ENCODE measurements at regions not wholly inside any gene's neighbourhood (a gene's known extent, or its start where the extent isn't known, plus 50 kb on each side); places are given as distances from the start of the nearest gene placed in this dataset.
"Not testable (repeated sequence)": the region's sequence is repeated elsewhere in the genome, so short reads cannot be mapped to it uniquely, and the experiment has no call there.

DNA sequence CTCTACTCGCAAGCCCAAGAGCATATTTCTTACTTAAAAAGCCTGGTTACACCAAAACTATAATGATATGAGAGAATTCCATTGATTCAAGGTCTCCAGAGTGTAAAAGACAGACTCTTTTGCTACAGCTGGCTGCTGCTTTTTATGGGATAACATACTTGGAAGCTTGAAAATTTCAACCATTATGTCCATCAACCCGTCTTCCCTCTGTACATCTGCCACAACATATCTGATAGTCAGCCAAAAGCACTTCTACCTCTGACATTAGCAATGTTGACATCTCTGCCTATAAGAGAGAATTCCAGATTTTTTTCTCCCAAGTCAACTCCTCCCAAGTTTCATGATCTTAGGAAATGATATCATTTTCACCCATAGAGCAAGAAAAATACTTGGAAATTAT lies 54.4 kb upstream of the IQCM start:
- no peak for DNase-seq (ENCODE audit: low read depth in 2 of 2)

GRCh38 chr4:149881744-149882143 lies 66.1 kb upstream of the IQCM start:
- no peak for DNase-seq (ENCODE audit: low read depth in 2 of 2)

- DNase-seq (ENCODE audit: low read depth in 2 of 2), result no peak
These were observed 66.6 kb upstream of the IQCM start for GRCh38 chr4:149882251-149882650.

DNA sequence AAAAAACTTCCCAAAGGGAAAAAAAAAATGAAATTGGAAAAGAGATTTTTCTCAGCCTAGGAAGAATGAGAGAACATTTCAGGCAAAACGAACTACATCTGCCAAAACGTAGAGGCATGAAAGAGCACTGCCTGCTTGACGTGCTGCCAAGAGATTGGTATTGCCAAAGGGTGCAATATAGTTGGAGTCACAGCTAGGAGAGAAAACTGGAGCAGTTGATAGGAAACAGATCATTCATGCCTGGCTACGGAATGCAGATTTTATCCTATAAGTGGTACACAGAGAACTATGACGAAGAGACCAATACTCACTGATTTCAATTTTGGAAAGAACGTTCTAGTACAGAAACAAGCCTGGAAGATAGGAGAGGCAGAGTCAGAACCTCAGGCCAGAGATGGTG lies 68.4 kb upstream of the IQCM start:
- no peak for DNase-seq (ENCODE audit: low read depth in 2 of 2)

DNA sequence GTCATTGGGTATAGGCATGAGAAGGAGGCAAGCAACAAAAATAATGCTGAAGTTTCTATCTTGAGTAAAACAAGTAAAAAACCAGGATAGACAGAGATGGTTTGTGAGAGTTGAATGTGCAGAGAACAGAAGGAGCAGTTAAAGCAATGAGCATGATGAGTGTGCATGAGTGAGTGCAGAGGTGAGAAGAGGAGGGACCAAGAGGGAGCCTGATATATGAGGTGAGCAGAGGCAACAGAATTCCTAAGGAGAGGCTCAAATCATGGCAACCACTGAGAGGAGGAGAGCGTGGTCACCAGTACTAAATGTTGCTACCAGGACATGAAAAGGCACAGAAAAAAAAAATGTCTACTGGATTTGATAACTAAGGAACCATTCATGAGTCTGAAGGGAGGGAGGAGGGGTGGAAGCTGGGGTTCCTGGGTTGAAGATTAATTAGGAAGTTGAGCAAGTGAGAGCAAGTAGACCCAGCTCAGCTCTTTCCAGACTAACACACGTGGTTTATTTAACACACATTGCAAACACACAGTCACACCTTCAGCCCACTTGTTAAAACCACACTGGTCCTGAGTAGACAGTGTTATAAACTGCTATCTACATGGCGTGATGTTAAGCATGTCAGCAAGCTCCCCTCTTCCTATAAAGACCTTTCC lies 69.0 kb upstream of the IQCM start:
- no peak for DNase-seq (ENCODE audit: low read depth in 2 of 2)

GRCh38 chr4:149885896-149886295 lies 70.3 kb upstream of the IQCM start:
- no peak for DNase-seq (ENCODE audit: low read depth in 2 of 2)

- no peak for DNase-seq (ENCODE audit: low read depth in 2 of 2)
These were observed 71.3 kb upstream of the IQCM start for GRCh38 chr4:149886786-149887490.

DNA sequence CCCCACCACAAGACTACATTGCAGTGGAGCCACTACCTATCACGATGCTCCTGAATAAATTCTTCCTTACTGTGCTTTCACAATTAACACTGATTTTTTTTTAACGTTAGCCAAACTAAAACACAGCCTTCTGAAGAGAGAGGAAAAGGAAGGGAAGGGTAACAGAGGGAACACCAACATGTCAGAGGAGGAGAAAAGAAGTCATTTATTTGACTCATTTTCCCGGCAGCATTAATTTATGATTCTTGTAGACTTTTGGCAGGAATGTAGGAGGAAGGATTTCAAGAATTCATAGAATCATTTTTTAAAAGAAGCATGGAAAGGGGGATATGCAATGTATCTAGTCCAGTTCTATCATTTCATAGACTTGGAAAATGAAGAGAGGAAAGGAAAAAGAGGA lies 74.3 kb upstream of the IQCM start:
- DNase-seq (ENCODE audit: low read depth in 2 of 2), result no peak

DNA sequence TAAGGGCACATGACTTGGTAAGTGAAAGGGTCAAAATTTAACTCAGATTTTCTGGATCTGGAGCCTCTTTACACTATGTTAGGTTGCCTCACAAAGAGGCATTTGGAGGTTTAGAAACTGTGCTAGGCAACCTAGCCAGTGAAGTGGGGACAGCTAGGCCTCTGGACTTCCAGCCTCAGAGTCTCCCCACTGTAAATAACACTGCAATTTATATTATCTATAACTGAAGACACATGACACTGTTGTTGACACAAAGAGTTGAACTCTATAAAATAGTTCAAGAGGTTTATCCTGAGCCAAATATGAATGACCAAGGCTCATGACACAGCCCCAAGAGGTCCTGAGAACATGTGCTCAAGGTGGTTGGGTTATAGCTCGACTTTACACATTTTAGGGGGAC lies 74.9 kb upstream of the IQCM start:
- no peak for DNase-seq (ENCODE audit: low read depth in 2 of 2)

GRCh38 chr4:149891426-149891825 lies 75.8 kb upstream of the IQCM start:
- DNase-seq (ENCODE audit: low read depth in 2 of 2), result no peak

DNA sequence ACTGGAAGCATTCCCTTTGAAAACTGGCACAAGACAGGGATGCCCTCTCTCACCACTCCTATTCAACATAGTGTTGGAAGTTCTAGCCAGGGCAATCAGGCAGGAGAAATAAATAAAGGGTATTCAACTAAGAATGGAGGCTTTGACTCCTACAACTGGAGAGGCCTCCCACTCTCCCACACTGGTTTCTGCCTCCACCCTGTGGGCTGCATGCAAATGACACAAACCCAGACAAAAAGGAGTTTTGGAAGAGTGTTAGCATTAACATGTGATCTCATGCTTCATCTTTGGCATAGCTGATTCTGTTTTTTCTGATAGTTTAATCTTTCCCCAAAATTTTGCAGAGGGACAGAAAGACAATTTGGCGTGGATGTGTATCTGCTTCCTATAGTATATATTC lies 80.8 kb upstream of the IQCM start:
- DNase-seq (ENCODE audit: low read depth in 2 of 2), result no peak

DNA sequence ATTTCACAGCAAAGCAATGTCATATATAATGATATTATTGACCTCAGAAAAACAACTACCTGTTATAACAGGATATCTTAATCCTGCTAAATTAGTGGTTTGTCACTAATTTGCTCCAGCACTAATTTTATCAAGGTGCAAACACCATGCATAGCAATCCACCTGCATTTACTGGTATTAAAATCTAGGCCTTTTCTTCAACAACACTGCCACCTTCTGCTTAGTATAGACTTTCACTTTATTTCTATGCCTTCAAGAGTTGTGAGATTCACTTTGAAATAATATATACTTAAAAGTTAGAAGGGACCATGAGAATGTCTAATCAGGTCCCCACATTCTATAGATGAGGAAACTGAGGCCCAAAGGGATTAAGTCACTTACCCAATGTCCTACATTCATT lies 82.1 kb upstream of the IQCM start:
- DNase-seq (ENCODE audit: low read depth in 2 of 2), result no peak

GRCh38 chr4:149901128-149901527 lies 85.5 kb upstream of the IQCM start:
- no peak for DNase-seq (ENCODE audit: low read depth in 2 of 2)

DNA sequence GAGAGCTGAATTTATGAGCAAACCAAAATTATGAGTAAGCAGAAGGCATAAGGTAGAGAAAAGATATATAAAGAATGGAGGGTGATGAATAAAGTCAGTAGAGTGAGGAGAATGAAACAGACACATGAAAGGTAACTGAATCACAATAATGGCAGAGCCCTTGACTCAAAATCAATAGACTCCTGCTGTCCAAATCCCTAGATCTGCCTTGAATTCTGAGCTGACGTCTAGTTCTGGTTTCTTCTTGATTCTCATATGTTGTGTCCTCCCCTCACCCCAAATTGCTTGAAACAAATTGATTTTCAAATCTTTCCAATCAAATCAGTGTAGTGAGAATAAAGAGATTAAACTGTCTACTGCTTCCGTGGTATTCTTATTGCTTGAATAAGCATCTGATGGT lies 86.6 kb upstream of the IQCM start:
- no peak for DNase-seq (ENCODE audit: low read depth in 2 of 2)

DNA sequence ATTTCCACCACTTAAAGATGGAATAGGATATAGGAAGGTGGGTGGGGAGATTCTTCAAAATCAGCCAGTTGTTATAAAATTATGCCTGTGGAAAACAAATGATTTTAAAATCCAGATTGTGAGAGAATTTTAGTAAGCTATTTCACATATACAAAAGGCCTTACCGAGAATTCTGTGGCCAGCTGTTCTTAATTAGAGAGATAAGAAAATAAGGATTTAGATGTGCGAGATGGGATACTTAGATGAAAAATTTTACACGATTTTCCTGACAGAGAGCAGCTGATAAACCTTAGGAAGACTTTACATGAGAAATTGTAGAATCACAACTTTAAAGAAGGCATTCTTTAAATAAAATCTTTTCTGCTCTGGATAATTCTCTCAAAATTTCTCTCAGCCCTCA lies 94.5 kb upstream of the IQCM start:
- no peak for DNase-seq (ENCODE audit: low read depth in 2 of 2)

- no peak for DNase-seq (ENCODE audit: low read depth in 2 of 2)
These were observed 95.1 kb upstream of the IQCM start for GRCh38 chr4:149910604-149911350.

GRCh38 chr4:149911354-149911753 lies 95.7 kb upstream of the IQCM start:
- DNase-seq (ENCODE audit: low read depth in 2 of 2), result no peak

DNA sequence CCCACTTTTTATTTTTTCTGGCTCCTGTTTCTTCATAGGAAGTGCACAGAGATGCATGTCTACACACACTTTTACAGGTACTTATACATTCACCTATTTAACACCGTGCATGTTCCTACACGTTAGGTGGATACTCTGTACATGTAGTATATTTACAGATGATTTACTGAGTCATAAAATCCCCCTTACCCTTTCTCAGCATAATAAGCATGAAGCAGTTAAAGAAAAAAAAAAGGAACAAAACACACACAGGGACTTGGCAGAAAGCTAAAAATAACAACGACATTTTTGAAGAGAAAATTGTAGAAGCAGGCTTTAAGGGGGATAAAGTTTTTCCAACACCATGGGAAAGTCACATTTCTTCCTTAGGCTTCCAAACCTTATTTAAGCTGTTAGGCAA lies 96.4 kb upstream of the IQCM start:
- DNase-seq (ENCODE audit: low read depth in 2 of 2), result no peak

DNA sequence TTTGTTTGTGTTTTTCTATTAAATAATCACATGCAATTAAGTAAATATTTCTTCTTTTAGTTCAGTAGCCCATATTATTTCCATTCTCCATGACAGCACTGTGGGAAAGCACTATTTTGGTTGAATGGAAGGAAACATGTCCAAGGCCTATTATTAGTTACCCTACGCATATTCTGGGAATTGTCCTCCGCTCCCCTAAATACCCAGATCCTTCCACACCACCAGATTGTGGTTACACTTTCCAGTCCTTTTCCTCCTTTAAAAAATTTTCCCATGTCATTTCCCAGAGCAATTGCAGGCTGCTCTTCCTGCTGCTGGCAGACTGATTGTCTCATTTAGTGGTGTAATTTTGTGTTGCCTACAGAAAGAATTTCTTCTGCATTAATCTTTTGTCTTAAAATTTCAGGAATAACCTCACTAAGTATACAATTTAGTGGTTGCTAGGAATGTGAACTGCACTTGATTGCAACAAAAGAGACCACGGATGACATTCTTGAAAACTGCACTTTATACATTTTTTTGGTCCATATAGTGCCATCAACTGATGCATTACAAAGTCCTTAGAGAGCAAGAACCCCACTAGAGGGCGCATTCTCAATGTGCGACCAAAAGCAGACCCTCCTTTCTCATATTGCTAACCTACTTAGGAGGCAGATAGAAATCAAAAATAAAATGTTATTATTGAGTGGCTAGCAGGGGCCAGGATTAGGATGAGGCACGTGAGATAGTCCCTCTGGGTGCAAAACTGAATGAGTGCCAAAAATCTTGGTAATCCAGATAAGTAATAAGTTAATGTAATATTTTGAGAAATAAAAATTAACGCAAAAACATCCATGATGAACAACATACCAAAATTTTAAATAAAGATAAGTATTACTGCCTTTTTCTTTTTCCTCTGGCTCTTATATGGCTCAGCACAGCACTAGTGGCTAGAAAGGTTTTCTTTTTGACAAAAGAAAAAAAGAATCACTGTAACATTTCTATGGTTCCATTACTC lies 98.8 kb upstream of the IQCM start:
- DNase-seq (ENCODE audit: low read depth in 2 of 2), result no peak

- not testable (repeated sequence) for DNase-seq (ENCODE audit: low read depth in 2 of 2)
These were observed 100.1 kb upstream of the IQCM start for GRCh38 chr4:149915735-149916134.

- DNase-seq (ENCODE audit: low read depth in 2 of 2), result no peak
These were observed 108.1 kb upstream of the IQCM start for GRCh38 chr4:149923736-149924135.

DNA sequence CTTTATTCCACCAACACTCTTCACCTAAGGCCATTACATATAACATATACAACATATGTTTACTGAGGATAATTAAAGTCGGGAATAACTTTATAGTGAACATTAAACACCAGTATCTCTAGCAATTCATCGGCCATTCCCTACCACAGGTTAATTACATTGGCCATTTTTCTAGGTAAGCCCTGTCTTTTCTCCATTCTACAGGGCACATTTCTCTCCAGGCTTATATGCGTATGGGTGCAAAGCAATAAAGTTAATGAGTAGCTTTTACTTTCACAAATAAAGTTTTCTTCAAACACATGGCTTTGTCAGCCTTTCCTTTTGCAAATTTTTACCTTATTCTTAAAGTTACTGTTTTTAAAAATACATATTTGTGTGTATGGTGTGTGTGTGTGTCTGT lies 111.9 kb upstream of the IQCM start:
- DNase-seq (ENCODE audit: low read depth in 2 of 2), result no peak

All from stimulated activated CD8-positive, alpha-beta memory T cell treated with anti-CD3 and anti-CD28 coated beads, Interleukin-7, amount 100 ng/mL, for 4 hours (primary cell).